TTC549 (cell line): ENCODE measurements at regions not wholly inside any gene's neighbourhood (a gene's known extent, or its start where the extent isn't known, plus 50 kb on each side); places are given as distances from the start of the nearest gene placed in this dataset.

Experiments
- FAIRE-seq: peaks from 2 replicates; lab custom pipeline; 2012; peaks lifted over from hg19 to GRCh38; lab: Jason Lieb, UNC

DNA sequence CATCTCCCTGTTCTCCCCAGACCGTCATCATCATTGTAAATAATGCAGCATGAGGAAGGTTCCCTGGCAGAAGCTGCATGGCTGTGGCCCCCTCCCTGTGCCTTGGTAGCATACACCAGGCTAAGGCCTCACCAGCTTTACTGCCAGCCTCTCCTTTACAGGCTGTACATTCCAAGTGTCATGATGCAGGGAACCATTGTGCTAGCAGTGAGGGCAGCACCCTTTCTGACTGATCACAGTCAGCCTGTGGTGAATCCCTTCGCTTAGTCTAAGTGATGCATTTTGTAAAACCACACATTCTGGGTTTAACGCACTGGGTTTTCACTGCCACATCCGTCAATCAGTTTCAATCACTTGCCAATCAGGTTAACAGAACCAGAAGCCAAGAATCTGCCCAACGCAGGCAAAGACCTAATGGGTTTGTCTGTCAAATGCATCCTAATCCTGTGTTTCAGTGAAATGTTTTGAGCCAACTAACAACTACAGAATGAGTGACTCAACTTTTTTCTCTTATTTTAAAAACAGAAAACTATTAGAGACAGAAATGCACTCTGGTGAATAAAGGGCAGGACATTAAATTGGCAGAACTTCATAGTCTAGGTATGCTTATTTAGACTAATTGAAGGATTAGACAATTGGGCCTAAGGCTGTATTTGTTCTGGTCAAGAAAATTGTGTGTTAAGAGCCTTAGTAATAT, 225.9 kb upstream of the DPH6 start:
- no peak for FAIRE-seq

DNA sequence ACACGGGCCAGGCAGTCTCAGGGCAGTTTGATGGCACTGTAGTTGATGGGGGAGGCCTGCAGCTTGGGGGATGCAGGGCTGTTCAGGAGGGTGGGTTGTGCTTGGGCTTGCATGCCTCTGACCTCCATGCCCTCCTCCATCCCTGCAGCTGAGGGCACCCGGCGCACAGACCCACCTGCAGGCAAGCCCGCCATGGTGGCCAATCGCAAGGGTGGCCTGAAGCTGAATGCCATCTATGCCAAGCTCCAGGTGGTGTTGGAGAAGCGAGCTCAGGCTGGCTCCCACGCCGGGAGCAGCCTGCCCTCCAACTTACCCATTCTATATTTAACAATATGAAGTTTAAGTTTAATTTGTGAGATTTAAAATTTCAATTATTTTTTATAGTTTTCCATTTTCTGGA, 228.7 kb upstream of the DPH6 start:
- FAIRE-seq = no peak

DNA sequence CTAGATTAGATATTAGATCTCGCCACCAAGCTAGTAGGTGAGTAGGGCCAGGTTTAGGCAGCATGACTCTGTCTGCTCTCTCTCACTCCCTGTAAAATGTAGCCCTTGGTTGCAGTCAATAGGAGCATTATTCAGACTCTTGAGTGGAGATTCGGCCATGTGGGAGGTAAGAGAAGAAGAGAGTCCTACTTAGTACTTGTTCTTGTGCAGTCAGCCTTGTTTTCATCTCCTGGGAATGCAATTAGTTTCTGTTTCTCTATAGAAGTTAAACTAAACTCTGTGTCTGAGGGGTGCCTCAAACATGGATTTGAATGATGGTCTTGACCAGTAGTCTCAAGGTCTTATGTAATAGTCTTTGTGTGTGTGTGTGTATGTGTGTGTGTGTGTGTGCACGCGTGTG, 229.5 kb upstream of the DPH6 start:
- no peak for FAIRE-seq

DNA sequence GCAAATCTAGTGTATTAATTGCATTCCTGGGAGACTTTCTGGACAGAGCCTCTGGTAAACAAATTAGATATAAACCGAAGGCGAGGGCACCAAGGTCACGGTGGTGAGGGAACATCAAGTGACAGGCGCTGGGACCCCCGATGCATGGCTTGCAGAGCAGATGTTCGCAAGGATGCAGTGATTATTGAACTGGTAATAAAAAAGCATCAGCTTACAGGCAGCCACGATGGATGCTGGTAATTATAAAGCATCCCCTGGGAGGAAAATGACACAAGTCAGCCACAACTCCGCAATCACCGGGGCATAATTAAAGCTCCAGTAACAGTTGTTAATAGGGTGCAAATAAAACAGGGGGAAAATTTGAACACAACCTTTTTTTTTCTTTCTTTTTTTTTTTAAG, 231.1 kb upstream of the DPH6 start:
- no peak for FAIRE-seq

DNA sequence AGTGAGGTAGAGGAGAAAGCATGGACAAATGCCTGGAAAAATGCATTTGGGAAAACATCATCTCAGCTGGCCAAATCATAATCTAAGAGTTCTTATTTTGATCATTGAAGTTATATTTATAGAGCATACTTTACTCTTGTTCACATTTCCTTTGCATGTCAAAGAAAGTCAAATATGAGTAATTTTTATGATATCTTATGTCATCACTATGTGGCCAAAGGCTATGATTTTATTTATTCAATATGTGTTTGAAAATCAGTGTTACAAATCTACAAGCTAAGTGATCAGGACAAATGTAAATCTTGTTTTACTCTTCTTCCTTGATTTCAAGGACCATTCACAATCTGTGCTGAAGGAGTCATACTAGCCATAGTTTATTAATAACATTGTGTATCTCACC, 237.2 kb upstream of the DPH6 start:
- FAIRE-seq = no peak

DNA sequence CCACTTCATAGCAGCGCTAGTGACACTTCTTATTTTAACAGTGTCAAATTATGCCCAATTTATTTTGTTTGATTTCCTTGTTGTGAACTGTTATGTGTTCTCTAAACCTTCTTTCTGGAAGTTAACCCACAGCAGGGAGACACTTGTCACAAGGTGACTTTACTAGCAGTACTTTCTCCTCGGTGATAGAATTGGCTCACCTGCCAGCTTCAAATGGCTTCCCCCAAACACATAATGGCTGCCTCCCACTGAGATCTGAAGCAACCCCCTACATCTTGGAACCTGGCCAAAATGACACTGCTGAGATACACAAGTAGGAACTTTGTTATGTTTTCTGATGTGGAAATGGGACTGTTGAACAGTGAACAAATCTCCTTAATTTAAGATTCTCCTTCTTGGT, 238.8 kb upstream of the DPH6 start:
- no peak for FAIRE-seq

DNA sequence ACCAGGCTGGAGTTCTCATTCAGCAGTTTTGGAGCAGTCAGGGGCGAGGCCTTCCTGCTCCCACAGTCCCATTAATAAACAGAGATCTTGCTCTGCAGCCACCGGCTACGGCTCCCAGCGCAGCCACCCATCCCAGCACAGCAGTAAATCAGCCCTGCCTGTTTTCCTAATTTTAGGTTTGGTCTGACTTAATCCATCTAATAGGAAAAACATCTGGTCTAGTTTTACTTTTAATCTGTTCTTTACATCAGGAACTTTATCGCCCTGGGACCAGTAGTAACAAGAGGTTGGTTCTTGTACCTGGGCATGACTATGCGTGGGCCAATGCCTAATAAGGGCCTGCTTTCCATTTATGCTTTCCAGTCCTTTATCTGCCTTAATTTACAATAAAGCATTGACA, 264.0 kb upstream of the DPH6 start:
- FAIRE-seq = no peak

DNA sequence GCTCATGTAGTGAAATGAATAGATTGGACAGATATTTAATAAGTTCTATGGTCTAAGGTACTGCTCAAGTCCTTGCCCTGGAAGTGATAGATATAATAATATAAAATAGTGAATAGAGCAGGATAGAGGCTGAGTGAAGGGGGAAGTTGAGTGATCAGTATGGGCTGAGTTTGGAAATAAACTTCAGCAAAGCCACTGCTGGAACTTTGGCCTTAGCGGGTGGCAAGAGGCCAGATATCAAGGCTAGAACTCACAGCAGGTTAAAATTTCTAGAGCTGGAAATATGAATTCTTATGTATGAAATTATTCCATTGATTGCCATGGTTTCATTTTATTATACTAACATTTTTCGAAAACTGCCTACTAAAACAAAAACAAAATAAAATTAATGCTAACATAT, 267.6 kb upstream of the DPH6 start:
- FAIRE-seq = no peak

DNA sequence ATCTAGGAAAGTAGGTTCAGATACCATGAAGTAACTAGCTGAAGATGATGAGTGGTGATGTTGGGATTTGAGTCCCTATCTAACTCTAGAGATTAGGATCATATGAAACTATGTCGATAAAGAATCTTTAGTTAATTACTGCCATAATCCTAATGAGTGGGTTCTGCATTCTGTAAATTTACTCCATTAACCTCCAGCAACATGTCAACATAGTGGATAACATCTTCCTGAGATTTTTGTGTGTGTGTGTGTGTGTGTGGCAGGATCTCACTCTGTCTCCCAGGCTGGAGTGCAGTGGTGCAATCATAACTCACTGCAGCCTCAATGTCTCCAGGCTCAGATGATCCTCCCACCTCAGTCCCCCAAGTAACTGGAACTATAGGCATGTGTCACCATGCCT, 272.9 kb upstream of the DPH6 start:
- FAIRE-seq = no peak

DNA sequence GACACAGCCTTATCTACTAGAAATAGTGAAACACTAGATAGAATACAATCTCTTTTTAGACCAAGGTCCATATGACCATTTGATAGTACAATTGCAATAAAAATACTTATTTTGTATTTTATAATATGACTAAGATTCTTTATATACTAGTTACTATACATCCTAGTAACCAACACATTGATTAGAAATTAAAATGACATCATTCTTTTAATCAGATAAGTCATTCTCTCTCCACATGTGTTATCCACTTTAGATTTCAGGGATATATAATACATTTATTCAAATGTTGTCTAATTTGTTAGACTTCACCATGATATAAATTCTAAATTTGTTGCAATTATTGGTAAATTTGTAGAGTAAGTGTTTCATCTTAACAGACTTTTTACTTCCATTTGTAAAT, 276.2 kb upstream of the DPH6 start:
- no peak for FAIRE-seq

DNA sequence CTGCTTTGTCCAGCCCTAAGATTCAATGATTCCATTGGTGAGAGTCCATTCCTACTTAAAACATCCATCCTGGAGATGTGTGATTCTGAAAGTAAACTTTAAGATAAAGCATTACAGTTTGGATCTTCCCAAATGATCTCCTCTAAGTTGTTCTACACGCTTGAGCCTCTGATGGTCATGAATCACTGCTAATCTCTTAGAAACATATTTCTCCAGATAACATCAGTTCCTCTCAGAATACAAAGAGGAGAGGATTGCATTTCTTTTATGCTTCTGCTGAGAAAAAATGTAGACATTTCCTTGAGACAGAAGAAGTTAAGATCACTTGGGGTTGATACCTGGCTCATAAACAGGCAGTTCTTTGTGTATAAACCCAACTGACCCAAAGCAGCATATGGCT, 281.2 kb upstream of the DPH6 start:
- FAIRE-seq = no peak

DNA sequence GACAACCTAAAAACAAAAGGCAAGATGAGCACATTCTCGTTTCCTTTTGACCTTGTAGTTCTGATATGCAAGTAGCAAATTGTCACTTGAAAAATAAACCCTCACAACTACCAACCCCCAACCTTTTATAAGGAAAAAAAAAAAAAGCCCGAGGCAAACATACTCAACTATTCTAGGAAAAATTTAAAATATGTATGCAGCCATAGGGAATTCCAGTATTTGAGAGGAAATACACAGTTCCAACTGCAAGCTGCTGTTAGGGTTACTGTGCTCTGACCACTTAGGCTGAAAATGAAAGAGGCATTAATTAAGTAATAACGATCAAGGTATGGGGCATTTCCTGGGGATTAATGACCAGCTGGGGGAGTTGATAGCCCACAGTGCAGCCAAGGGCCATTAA, 281.9 kb upstream of the DPH6 start:
- FAIRE-seq = no peak

DNA sequence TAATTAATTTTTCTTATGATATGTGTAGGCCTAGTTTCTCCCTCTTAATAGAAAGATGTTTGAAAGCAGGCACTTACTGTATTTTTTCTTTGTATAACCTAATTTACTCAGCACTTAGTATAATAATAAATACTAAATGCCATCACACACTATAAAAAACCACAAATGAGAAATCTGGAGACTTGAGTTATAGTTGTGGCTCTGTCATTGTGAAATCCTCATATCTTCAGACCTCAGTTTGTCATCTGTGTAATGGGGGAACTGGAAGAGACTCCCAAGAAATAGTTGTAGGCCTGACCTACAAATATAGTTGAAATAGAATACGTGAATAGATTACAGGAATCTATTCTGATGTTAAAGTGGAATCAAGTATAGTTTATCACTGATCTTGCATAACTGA, 287.6 kb upstream of the DPH6 start:
- no peak for FAIRE-seq

DNA sequence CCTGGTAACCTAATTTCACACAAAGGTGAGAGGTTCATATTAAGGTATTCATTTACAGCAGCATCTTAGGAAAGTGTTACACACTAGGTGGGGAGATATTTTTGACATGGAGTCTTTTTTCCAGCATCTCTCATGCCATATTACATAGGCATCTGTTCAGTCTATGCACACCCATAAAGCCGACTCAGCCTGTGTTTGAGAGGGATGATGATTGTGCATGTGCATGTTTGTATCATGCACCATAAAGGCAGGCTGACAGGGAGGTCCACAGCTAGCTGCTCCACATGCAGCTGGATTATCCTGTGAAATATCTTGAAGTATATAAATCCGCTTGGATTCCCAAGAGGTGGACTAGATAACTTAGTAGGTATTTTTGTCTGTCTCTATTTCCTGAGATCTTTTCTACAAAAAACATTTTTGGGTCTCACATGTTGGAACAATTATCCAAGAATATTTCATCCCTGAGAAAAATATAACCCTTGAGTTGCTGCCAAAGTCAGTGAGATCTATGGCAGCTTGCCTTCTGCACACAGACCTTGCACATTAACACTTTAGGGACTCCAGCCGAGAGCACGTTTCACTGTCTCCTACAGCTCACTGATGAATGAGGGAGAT, 288.4 kb upstream of the DPH6 start:
- no peak for FAIRE-seq

DNA sequence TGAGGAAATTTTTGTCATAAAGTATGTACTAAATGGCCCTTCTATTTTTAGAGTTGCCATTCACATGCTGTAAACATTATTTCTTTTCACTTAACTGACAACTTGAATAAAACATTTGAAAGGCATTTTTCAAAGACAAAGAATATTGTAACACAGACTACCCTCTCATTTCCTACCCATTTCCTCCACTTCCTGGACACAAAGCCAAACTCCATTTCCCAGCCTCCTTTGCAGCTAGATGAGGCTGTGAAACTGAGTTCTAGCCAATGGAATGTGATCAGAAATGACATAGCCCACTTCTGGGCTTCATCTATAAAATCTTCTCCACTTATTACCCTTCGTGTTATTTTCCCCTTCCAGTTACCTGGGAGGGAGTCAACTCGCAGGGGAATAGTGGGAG, 288.9 kb upstream of the DPH6 start:
- FAIRE-seq = no peak

DNA sequence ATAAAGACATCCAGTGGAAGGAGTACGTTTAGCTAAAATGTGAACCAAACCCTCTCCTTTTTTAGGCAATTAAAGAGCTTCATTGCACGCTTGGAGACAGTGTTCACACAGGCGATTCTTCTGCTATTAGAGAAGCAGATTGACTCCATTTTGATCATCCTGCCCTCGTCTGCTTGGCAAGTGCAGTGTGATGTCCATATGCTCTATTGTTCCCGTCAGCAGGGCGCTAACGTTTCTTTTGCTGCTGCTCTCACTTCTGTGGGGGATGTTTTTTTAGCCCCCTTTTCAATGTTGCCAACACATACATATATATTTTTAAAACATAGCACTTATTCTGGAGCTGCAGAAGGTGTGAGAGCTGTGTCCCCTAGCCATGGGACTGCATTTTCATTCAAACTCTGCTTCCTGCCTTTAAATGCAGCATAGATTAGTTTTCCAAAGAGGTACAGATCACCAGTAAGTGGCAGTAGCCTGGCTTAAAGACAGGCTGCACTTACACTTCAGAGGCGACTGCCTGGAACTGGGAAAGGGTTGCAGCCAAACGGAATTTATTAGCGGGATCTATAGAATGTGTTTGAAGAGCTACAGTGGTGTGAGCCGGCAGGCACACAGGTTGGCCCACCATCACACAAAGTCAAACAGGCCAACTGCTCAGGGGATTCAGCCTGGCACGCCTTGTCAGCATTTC, 292.6 kb upstream of the DPH6 start:
- no peak for FAIRE-seq

DNA sequence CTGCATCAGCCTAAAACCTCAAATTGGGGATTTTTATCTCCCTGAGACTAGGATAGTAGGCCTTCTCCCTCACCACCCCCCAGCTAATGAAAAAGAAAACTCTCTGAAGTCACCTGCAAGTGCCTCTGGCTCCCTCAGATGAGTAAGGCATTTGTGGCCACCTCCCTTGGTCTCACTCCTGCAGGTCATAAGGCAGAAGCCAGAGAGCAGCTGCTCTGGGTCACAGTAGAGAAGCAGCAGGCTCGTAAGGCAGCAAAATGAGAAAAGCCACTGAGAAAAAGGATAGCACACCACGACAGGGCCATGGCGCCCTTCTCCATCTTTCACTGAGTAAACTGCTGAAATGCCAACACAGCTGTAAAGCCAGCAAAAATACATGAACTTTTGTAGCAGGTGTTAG, 296.7 kb upstream of the DPH6 start:
- no peak for FAIRE-seq

DNA sequence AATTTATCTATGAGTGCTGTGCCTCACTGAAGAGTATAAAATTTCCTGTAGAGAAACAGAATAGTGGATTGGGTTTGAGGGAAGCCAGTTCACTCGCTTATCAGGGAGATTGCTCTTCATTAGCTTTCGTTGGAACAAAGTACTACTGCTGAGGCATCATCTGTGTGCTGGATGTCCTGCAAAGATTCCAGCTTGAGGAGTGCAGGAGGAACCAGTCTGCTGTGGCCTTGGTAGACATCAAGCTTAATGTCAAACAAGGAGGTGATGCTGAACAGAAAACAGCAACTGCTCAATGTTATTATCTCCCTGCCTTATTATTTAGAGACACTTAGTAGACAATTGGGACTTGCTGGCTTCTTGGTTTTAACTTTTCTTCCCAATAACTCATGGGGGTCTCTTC, 297.5 kb upstream of the DPH6 start:
- FAIRE-seq = no peak

DNA sequence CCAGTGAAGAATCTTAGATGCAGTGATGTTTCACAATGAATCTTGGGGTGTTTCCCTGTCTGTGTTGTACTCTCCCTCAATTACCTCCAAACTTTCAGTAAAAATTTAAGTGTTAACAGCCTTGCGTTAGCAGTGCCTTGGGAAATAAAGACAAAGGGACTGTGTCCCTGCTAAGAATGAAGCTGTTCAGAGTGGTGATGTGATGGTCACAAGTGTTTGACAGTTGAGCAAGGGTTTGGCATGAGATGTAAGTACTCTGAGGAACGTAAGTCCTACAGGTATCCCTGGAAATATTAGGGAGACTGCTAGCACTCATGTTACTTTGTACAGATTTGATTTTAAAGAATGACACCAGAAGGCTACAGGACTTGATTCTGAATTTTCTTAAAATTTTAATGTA, 304.3 kb upstream of the DPH6 start:
- FAIRE-seq = no peak

DNA sequence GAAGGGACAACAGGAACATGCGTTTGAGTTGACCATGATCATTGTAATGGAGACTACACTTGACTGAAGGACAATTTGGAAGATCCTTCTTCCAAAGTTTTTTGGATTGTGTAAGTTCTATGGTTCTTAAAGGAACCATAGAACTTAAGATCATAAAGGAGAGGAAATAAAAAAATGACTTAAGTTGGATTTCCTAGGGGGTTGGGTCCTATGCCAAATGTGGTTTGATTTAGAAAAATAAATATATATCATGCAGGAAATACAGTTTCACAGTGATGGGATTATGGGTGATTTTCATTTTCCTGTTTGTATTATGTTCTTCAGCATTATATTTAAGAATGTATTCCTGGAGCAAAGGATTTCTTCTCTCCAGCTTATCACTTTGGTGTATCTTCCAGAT, 305.5 kb upstream of the DPH6 start:
- FAIRE-seq = no peak

DNA sequence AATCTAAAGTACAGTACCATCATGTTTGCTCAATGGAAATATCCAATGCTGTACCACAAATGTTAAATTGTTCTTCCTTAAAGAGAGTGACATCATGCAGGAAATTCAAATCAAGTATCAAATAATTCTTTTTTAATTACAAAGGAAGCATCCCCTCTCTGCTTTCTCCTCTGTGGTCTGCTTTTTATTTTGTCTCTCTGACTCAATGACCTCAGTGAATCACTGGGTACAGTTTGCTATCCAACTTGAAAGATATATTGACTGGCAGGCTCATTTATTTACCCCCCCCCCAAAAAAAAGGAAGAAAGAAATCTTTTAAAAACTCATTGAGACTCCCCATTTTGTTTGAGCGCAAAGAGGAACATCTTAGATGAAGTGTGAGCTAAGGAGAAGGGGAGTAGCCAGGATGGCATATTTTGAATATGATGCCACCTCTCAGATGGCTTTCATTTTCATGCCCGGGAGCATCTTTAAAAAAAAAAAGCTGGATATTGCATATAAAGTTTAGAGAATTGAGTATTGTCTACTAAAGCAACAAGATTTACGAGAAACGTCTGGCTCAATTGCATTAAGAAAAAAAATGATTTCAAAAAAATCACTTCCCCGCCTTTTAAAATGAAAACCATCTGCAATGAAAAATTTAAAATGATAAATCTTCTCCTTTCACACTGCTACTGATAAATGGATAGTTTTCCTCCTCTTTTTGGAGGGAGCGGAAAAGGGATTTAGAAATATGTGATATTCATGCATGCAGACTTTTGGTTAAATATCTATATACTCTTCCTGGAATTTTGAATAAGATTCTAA, 307.1 kb upstream of the DPH6 start:
- no peak for FAIRE-seq

DNA sequence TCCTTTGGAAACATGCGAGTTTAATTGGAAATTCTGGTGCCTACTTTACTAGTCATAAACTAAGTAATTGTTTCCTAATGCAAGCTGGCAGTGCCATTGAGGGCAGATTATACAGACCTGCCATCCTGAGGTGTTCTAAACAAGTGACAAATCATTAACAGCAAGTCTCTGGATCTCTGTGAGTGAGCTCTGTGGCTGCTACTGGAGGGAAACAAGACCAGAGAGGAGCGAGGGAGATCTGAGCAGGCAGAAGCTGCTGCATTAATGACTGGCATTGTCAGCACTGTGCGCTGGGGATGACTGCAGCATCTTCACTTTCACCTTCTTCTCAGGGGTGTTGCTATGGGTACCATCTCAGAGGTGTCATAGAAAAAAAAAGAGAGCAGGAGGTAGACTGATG, 308.4 kb upstream of the DPH6 start:
- FAIRE-seq = no peak

DNA sequence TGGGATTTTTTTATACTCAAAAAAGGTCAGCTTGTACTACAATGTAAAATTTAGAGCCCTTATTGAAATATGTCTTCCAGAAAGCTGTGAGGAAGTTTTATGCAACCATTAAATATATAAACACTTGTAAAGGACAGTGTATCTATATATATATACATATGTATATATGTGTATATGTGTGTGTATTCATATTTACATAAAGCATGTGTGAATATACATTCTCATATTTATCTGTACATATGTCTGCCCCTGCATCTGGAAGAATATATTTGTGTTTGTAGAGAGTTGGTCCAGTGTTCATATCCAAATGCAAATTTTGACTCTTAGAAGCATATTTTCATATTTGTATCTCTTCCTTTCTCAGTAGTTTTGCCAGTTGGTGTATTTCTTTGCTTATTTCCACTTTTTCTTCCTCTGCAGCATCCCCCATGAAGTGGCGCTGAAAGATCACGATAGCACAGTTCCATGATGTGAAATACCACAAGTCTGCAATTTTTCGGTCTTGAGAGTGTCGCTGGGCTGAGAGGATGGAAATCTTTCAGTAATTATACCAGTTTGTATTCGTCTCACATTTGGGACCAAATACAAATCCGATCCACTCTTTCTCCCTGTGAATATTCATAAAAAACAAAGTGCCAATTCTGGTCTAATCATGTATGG, 311.7 kb upstream of the DPH6 start:
- FAIRE-seq = no peak
